T-helper 1 cell treated with Interleukin-12 subunit alpha and Interleukin-12 subunit beta and Interleukin-4 antibody, amounts not matched to agents 30 ng/mL and 1 ng/mL, for 36 hours (primary cell): ENCODE measurements at regions not wholly inside any gene's neighbourhood (a gene's known extent, or its start where the extent isn't known, plus 50 kb on each side); places are given as distances from the start of the nearest gene placed in this dataset.
"Not testable (repeated sequence)": the region's sequence is repeated elsewhere in the genome, so short reads cannot be mapped to it uniquely, and the experiment has no call there.

ENCODE experiments used
- intact Hi-C: fragments of 100-400 bp; cut with micrococcal nuclease; formaldehyde crosslinking; loops from one replicate; pipeline ENCODE4 v1.15.1; 2024

DNA sequence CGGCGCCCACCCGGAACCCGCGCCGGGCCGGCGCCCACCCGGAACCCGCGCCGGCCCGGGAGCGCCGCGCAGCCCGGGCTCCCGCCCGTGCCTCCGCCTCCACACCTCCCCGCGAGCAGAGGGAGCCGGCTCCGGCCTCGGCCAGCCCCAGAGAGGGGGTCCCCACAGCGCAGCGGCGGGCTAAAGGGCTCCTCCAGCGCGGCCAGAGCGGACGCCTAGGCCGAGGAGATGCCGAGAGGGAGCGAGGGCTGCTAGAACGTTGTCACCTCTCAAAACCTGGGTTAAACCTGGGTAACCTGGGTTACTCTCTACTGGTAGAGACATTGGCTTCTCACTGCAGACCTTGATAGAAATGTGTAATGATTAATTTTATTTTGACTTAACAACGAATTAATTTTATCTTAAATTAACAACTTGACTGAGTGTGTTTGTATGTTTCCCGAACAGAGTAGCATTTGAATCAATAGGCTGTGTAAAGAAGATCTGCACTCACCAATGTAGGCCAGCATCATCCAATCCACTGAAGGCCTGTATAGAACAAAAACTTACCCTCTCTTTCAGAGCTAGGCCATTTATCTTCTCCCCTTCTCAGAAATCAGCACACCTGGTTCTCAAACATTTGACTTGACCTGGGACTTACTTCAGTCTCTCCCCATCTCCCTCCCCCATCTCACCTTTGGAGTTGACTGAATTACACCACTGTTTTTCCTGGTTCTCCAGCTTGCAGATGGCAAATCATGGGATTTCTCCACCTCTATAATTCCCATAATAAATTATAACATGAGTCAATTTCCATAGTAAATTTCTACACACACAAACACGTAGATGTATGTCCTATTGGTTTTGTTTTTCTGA lies 242.7 kb downstream of the ASXL3 start:
- intact Hi-C loops = no loop called here

DNA sequence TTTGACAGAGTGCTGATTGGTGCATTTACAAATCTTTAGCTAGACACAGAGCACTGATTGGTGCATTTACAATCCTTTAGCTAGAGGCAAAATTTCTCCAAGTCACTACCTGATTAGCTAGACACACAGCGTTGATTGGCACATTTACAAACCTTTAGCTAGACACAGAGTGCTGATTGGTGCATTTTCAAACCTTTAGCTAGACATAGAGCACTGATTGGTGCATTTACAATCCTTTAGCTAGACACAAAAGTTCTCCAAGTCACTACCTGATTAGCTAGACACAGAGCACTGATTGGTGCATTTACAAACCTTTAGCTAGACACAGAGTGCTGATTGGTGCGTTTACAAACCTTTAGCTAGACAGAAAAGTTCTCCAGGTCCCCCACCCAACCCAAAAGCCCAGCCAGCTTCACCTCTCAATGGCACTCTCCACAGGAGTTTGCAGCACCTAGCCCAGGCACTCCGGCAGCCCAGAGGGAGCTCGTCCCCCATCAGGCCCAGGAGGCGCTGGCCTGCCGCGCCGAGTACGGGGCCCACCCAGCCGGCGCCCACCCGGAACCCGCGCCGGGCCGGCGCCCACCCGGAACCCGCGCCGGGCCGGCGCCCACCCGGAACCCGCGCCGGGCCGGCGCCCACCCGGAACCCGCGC lies 241.8 kb downstream of the ASXL3 start:
- intact Hi-C loops = not testable (repeated sequence)

GRCh38 chr18:33818145-33818544 lies 240.1 kb downstream of the ASXL3 start:
- intact Hi-C loops = no loop called here

GRCh38 chr18:33817096-33817495 lies 239.1 kb downstream of the ASXL3 start:
- intact Hi-C loops = no loop called here

GRCh38 chr18:33814546-33814945 lies 236.5 kb downstream of the ASXL3 start:
- intact Hi-C loops = no loop called here

- intact Hi-C loops = no loop called here
Measured at GRCh38 chr18:33812186-33812585, 234.2 kb downstream of the ASXL3 start.

GRCh38 chr18:33805592-33805991 lies 227.6 kb downstream of the ASXL3 start:
- intact Hi-C loops = no loop called here

- intact Hi-C loops = no loop called here
Measured at GRCh38 chr18:33804258-33804657, 226.2 kb downstream of the ASXL3 start.

DNA sequence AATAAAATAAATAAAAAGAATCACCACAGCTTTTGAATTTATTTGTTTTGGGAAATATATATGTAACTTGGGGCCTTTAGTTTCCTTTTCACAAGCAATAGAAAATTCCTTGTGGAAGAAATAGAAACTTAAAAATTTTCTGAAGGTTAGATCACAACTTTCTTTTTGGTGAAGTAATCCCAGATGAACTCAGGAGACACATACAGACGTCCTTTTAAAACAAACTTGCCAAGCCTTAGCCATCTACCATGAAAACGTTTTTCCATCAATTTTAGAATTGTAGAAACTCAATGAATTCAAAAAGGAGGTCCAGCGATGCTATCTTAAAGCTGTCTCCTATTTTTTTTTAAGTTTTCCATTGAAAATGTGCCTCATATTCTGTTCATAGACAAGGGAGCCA lies 225.6 kb downstream of the ASXL3 start:
- intact Hi-C loops = no loop called here

- intact Hi-C loops = no loop called here
Measured at GRCh38 chr18:33802955-33803354, 224.9 kb downstream of the ASXL3 start.
